ENCODE measurements at regions not wholly inside any gene's neighbourhood (a gene's known extent, or its start where the extent isn't known, plus 50 kb on each side); places are given as distances from the start of the nearest gene placed in this dataset.

DNA sequence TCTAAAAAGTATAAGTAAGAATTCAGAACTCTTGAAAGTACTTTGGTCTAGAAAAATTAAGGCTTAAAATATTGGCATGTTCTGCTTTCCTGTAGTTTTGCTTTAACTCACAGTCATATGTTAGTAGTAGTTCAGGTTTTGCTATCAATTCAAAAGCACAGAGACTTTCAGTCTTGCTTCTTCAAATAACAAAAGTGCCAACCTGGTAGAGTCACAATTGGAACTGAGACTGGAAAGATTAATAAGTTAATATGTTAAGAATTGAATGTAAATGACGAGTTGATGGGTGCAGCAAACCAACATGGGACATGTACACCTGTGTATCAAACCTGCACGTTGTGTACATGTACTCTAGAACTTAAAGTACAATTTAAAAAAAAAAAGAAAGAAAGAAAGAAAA is 822.3 kb downstream of the MTRR start:
- Histone ChIP-seq H3K4me2 (ENCODE audit: insufficient read depth, low read length) (no peak overlapping the region), H2AFZ (ENCODE audit: low read depth, low read length) (no peak overlapping the region), H3K4me3 (replicated peaks in 1 of 3; ENCODE audit: insufficient read depth in 1 of 3, low read depth in 1 of 3, low read length in 3 of 3) (no peak overlapping the region), H3K9ac (replicated peaks; ENCODE audit: extremely low read depth, insufficient read depth, low read length) (no peak overlapping the region), H3K27me3 (ENCODE audit: control insufficient read depth in 2 of 2, insufficient read depth in 2 of 2, low read length in 2 of 2) (no peaks in the 10 kb centered on the region), H4K20me1 (replicated peaks; ENCODE audit: control insufficient read depth, extremely low read depth, insufficient read depth, low read length) (no peaks in the 10 kb centered on the region), H3K36me3 (ENCODE audit: control insufficient read depth in 2 of 2, extremely low read depth in 1 of 2, insufficient read depth in 2 of 2, low read length in 2 of 2) (no peaks in the 10 kb centered on the region), H3K27ac (ENCODE audit: insufficient read depth, low read depth, low read length) (no peak overlapping the region), H3K9me1 (replicated peaks; ENCODE audit: control insufficient read depth, extremely low read depth, insufficient read depth, low read length) (no peaks in the 10 kb centered on the region), H3K79me2 (ENCODE audit: control insufficient read depth, insufficient read depth, low read length) (no peaks in the 10 kb centered on the region), H3K9me3 (replicated peaks; ENCODE audit: control insufficient read depth, insufficient read depth, low read length) (no peaks in the 10 kb centered on the region), H3K4me1 (ENCODE audit: control insufficient read depth, extremely low read depth, insufficient read depth, low read length) (no peaks in the 10 kb centered on the region)
- TF ChIP-seq, protein P1, sequence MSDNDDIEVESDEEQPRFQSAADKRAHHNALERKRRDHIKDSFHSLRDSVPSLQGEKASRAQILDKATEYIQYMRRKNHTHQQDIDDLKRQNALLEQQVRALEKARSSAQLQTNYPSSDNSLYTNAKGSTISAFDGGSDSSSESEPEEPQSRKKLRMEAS (IDR thresholded peaks at IDR 0.05; ENCODE audit: insufficient read depth, insufficient read length), result no peak
- TF ChIP-seq, protein P2, sequence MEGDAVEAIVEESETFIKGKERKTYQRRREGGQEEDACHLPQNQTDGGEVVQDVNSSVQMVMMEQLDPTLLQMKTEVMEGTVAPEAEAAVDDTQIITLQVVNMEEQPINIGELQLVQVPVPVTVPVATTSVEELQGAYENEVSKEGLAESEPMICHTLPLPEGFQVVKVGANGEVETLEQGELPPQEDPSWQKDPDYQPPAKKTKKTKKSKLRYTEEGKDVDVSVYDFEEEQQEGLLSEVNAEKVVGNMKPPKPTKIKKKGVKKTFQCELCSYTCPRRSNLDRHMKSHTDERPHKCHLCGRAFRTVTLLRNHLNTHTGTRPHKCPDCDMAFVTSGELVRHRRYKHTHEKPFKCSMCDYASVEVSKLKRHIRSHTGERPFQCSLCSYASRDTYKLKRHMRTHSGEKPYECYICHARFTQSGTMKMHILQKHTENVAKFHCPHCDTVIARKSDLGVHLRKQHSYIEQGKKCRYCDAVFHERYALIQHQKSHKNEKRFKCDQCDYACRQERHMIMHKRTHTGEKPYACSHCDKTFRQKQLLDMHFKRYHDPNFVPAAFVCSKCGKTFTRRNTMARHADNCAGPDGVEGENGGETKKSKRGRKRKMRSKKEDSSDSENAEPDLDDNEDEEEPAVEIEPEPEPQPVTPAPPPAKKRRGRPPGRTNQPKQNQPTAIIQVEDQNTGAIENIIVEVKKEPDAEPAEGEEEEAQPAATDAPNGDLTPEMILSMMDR (IDR thresholded peaks at IDR 0.05; ENCODE audit: extremely low read depth in 1 of 2, insufficient read depth in 1 of 2, low read depth in 1 of 2, low read length in 2 of 2), result no peak
- no peak for TF ChIP-seq JUN (IDR thresholded peaks at IDR 0.05; ENCODE audit: borderline replicate concordance, insufficient read depth, insufficient read length, low read depth)
- TF ChIP-seq POLR2A (IDR thresholded peaks at IDR 0.05; ENCODE audit: low read depth, low read length), result no peak
- FAIRE-seq, result no peak
- CTCF ChIA-PET, result no interaction called here
- DNase-seq (ENCODE audit: low read depth, low spot score), result no peak
- no TSS peak for BruUV-seq (replicated peaks)
- POLR2A ChIA-PET, result no interaction called here
- intact Hi-C loops (cut with micrococcal nuclease) (no loop called here), dilution Hi-C loops (cut with MboI; ENCODE audit: extremely low pct_ligation_motif_present, low sequenced_read_pairs) (no loop called here)

DNA sequence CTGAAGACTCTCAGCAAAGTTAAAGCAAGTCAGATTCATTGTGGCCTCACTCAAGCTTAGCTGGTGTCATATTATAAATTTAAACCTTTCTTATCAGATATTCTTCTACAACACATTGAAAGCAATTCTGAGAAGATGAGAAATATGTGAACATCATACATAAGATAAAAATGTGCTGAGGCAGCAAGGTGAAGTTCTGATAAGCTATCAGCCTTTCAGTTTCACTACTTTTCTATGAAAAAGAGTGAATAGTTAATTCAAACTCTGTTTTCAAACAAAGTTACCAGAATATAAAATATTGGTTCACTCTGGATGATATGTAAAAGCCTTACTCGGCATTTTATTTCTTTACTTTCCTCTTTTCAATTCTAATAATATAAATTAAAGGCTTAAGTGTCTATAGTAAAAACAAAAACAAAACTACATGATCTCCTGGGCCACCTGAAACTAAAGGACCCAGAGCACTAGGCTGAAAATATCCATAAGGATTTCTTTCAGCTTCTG is 824.4 kb downstream of the MTRR start:
- BruUV-seq (replicated peaks), result no TSS peak
- Histone ChIP-seq H3K4me3 (replicated peaks in 1 of 3; ENCODE audit: insufficient read depth in 1 of 3, low read depth in 1 of 3, low read length in 3 of 3) (no peak overlapping the region), H3K27me3 (ENCODE audit: control insufficient read depth in 2 of 2, insufficient read depth in 2 of 2, low read length in 2 of 2) (no peaks in the 10 kb centered on the region), H2AFZ (ENCODE audit: low read depth, low read length) (no peak overlapping the region), H3K27ac (ENCODE audit: insufficient read depth, low read depth, low read length) (no peak overlapping the region), H3K9ac (replicated peaks; ENCODE audit: extremely low read depth, insufficient read depth, low read length) (no peak overlapping the region), H3K9me3 (replicated peaks; ENCODE audit: control insufficient read depth, insufficient read depth, low read length) (no peaks in the 10 kb centered on the region), H4K20me1 (replicated peaks; ENCODE audit: control insufficient read depth, extremely low read depth, insufficient read depth, low read length) (no peaks in the 10 kb centered on the region), H3K4me1 (ENCODE audit: control insufficient read depth, extremely low read depth, insufficient read depth, low read length) (no peaks in the 10 kb centered on the region), H3K79me2 (ENCODE audit: control insufficient read depth, insufficient read depth, low read length) (no peaks in the 10 kb centered on the region), H3K4me2 (ENCODE audit: insufficient read depth, low read length) (no peak overlapping the region), H3K9me1 (replicated peaks; ENCODE audit: control insufficient read depth, extremely low read depth, insufficient read depth, low read length) (no peaks in the 10 kb centered on the region), H3K36me3 (ENCODE audit: control insufficient read depth in 2 of 2, extremely low read depth in 1 of 2, insufficient read depth in 2 of 2, low read length in 2 of 2) (no peaks in the 10 kb centered on the region)
- CTCF ChIA-PET, result no interaction called here
- FAIRE-seq (no peak), DNase-seq (ENCODE audit: low read depth, low spot score) (no peak)
- intact Hi-C loops (cut with micrococcal nuclease) (no loop called here), dilution Hi-C loops (cut with MboI; ENCODE audit: extremely low pct_ligation_motif_present, low sequenced_read_pairs) (no loop called here)
- TF ChIP-seq, protein P1 (IDR thresholded peaks at IDR 0.05; ENCODE audit: insufficient read depth, insufficient read length), result no peak
- TF ChIP-seq MYC (IDR thresholded peaks at IDR 0.05; ENCODE audit: low read depth, low read length) (no peak), POLR2A (IDR thresholded peaks at IDR 0.05; ENCODE audit: low read depth, low read length) (no peak), EZH2 (IDR thresholded peaks at IDR 0.05; ENCODE audit: borderline replicate concordance, low read depth, low read length, severe bottlenecking) (no peak), JUN (IDR thresholded peaks at IDR 0.05; ENCODE audit: borderline replicate concordance, insufficient read depth, insufficient read length, low read depth) (no peak), FOS (IDR thresholded peaks at IDR 0.05; ENCODE audit: borderline replicate concordance, insufficient read depth, low read length) (no peak), POLR2AphosphoS5 (IDR thresholded peaks at IDR 0.05; ENCODE audit: insufficient read depth, low read depth, low read length) (no peak), GATA2 (IDR thresholded peaks at IDR 0.05; ENCODE audit: insufficient read depth, insufficient read length, low read depth, low read length) (no peak)
- TF ChIP-seq, protein P2 (IDR thresholded peaks at IDR 0.05; ENCODE audit: extremely low read depth in 1 of 2, insufficient read depth in 1 of 2, low read depth in 1 of 2, low read length in 2 of 2), result no peak
- POLR2A ChIA-PET, result no interaction called here

All from endothelial cell of umbilical vein (primary cell).